ENCODE measurements at regions not wholly inside any gene's neighbourhood (a gene's known extent, or its start where the extent isn't known, plus 50 kb on each side); places are given as distances from the start of the nearest gene placed in this dataset.
"Not testable (repeated sequence)": the region's sequence is repeated elsewhere in the genome, so short reads cannot be mapped to it uniquely, and the experiment has no call there.

GRCh38 chr4:120005527-120005926, 61.1 kb downstream of the MAD2L1 start:
- DNase-seq (ENCODE audit: low read depth): no peak
- no peak for TF ChIP-seq CTCF (IDR thresholded peaks at IDR 0.05; ENCODE audit: insufficient read depth, low read length, poor library complexity, severe bottlenecking)

GRCh38 chr4:120005076-120005475, 61.6 kb downstream of the MAD2L1 start:
- TF ChIP-seq CTCF (IDR thresholded peaks at IDR 0.05; ENCODE audit: insufficient read depth, low read length, poor library complexity, severe bottlenecking): no peak
- Histone ChIP-seq H3K36me3 (ENCODE audit: control insufficient read depth, insufficient read depth, low read length) (no peaks in the 10 kb centered on the region), H3K4me3 (ENCODE audit: low read depth, low read length) (no peak overlapping the region), H3K27me3 (ENCODE audit: control insufficient read depth, insufficient read depth, low read length) (no peaks in the 10 kb centered on the region)
- no peak for DNase-seq (ENCODE audit: low read depth)

More at GRCh38 chr4:120005527-120005926, 61.1 kb downstream of the MAD2L1 start:
- H3K36me3 ChIP-seq (ENCODE audit: control insufficient read depth, insufficient read depth, low read length): no peaks in the 10 kb centered on the region
- no peaks in the 10 kb centered on the region for H3K27me3 ChIP-seq (ENCODE audit: control insufficient read depth, insufficient read depth, low read length)
- H3K4me3 ChIP-seq (ENCODE audit: low read depth, low read length): no peak overlapping the region

GRCh38 chr4:120004054-120004453, 62.6 kb downstream of the MAD2L1 start:
- H3K4me3 ChIP-seq (ENCODE audit: low read depth, low read length): no peak overlapping the region
- H3K36me3 ChIP-seq (ENCODE audit: control insufficient read depth, insufficient read depth, low read length): no peaks in the 10 kb centered on the region
- no peak for DNase-seq (ENCODE audit: low read depth)
- no peak for TF ChIP-seq CTCF (IDR thresholded peaks at IDR 0.05; ENCODE audit: insufficient read depth, low read length, poor library complexity, severe bottlenecking)
- no peaks in the 10 kb centered on the region for H3K27me3 ChIP-seq (ENCODE audit: control insufficient read depth, insufficient read depth, low read length)

- Histone ChIP-seq H3K27me3 (ENCODE audit: control insufficient read depth, insufficient read depth, low read length) (no peaks in the 10 kb centered on the region), H3K4me3 (ENCODE audit: low read depth, low read length) (no peak overlapping the region), H3K36me3 (ENCODE audit: control insufficient read depth, insufficient read depth, low read length) (no peaks in the 10 kb centered on the region)
- DNase-seq (ENCODE audit: low read depth): no peak
- TF ChIP-seq CTCF (IDR thresholded peaks at IDR 0.05; ENCODE audit: insufficient read depth, low read length, poor library complexity, severe bottlenecking): no peak
Measured at GRCh38 chr4:120003193-120003592, 63.5 kb downstream of the MAD2L1 start.

GRCh38 chr4:120001850-120002249, 64.8 kb downstream of the MAD2L1 start:
- DNase-seq (ENCODE audit: low read depth): no peak
- no peak for TF ChIP-seq CTCF (IDR thresholded peaks at IDR 0.05; ENCODE audit: insufficient read depth, low read length, poor library complexity, severe bottlenecking)
- H3K27me3 ChIP-seq (ENCODE audit: control insufficient read depth, insufficient read depth, low read length): no peaks in the 10 kb centered on the region
- no peak overlapping the region for H3K4me3 ChIP-seq (ENCODE audit: low read depth, low read length)
- no peaks in the 10 kb centered on the region for H3K36me3 ChIP-seq (ENCODE audit: control insufficient read depth, insufficient read depth, low read length)

- no peak for TF ChIP-seq CTCF (IDR thresholded peaks at IDR 0.05; ENCODE audit: insufficient read depth, low read length, poor library complexity, severe bottlenecking)
- DNase-seq (ENCODE audit: low read depth): no peak
- no peaks in the 10 kb centered on the region for H3K36me3 ChIP-seq (ENCODE audit: control insufficient read depth, insufficient read depth, low read length)
- H3K27me3 ChIP-seq (ENCODE audit: control insufficient read depth, insufficient read depth, low read length): no peaks in the 10 kb centered on the region
- H3K4me3 ChIP-seq (ENCODE audit: low read depth, low read length): no peak overlapping the region
Measured at GRCh38 chr4:120000591-120001296, 65.9 kb downstream of the MAD2L1 start.

- not testable (repeated sequence) for H3K36me3 ChIP-seq (ENCODE audit: control insufficient read depth, insufficient read depth, low read length); DNase-seq (ENCODE audit: low read depth); H3K4me3 ChIP-seq (ENCODE audit: low read depth, low read length); H3K27me3 ChIP-seq (ENCODE audit: control insufficient read depth, insufficient read depth, low read length)
Measured at GRCh38 chr4:119996024-119996423, 70.6 kb downstream of the MAD2L1 start.
